H1 (cell line): ENCODE measurements at regions not wholly inside any gene's neighbourhood (a gene's known extent, or its start where the extent isn't known, plus 50 kb on each side); places are given as distances from the start of the nearest gene placed in this dataset.

Experiments
- CTCF ChIA-PET: fragments of 300-600 bp; sonication (Branson Sonifier 250); formaldehyde crosslinking; loops from one replicate; lab custom pipeline; 2021; ENCODE audit not compliant: partially characterized antibody; lab: Charles Lee
- POLR2A ChIA-PET: fragments of 300-600 bp; sonication (Branson Sonifier 250); formaldehyde crosslinking; loops from one replicate; lab custom pipeline; 2021; ENCODE audit warnings: inconsistent platforms; ENCODE audit not compliant: partially characterized antibody; lab: Charles Lee
- DNase-seq, 2 experiments: peaks; one replicate each; pipeline versions ENCODE4 v3.0.0 to v3.0.0-alpha.2; 2010 to 2022; ENCODE audit warnings: low spot score in 2 of 2, low read depth in 1 of 2, mixed read lengths in 1 of 2
- FAIRE-seq: peaks from 2 replicates; lab custom pipeline; 2011; peaks lifted over from hg19 to GRCh38; lab: Jason Lieb, UNC
- H2AFZ ChIP-seq: 2 replicates; pipeline ENCODE4 v1.8.1; 2012; ENCODE audit warnings: low read length, inconsistent platforms
- H2AK5ac ChIP-seq: 2 replicates; pipeline ENCODE4 v1.6.1; 2013; ENCODE audit warnings: low read depth, low read length
- H2BK120ac ChIP-seq: replicated peaks from 2 replicates; pipeline ENCODE3; 2013; ENCODE audit warnings: low read depth, low read length, inconsistent platforms
- H2BK12ac ChIP-seq: 2 replicates; pipeline ENCODE4 v1.6.1; 2013; ENCODE audit warnings: low read depth, low read length
- H2BK15ac ChIP-seq: 2 replicates; pipeline ENCODE4 v1.6.1; 2013; ENCODE audit warnings: low read length
- H2BK20ac ChIP-seq: 2 replicates; pipeline ENCODE4 v1.6.1; 2013; ENCODE audit warnings: low read length
- H2BK5ac ChIP-seq: 2 replicates; pipeline ENCODE4 v1.6.1; 2013; ENCODE audit warnings: low read depth, low read length
- H3K14ac ChIP-seq: 2 replicates; pipeline ENCODE4 v1.6.1; 2013; ENCODE audit warnings: inconsistent platforms; ENCODE audit not compliant: insufficient read length
- H3K18ac ChIP-seq: 2 replicates; pipeline ENCODE4 v1.6.1; 2013; ENCODE audit warnings: low read length; ENCODE audit errors: extremely low read depth
- H3K23ac ChIP-seq: 2 replicates; pipeline ENCODE4 v1.6.1; 2013; ENCODE audit warnings: inconsistent platforms; ENCODE audit not compliant: insufficient read length
- H3K23me2 ChIP-seq: 2 replicates; pipeline ENCODE4 v1.6.1; 2013; ENCODE audit warnings: low read depth, low read length
- H3K27ac ChIP-seq: 2 replicates; pipeline ENCODE4 v1.6.1; 2011; ENCODE audit warnings: low read depth, low read length, inconsistent platforms
- H3K27me3 ChIP-seq, 4 experiments: replicated peaks in 1 of 4; 1 replicate in 1 of 4; 2 replicates in 3 of 4; pipeline versions ENCODE4 v1.6.1 to v1.8.1; 2011 to 2013; ENCODE audit warnings: low read length in 3 of 4, mild to moderate bottlenecking in 3 of 4, inconsistent platforms in 2 of 4, mixed read lengths in 2 of 4, moderate library complexity in 1 of 4; ENCODE audit not compliant: control insufficient read depth in 3 of 4, insufficient read depth in 3 of 4; ENCODE audit errors: extremely low read depth in 1 of 4
- H3K36me3 ChIP-seq, 4 experiments: 2 replicates each; pipeline versions ENCODE4 v1.6.1 to v1.8.1; 2011 to 2013; ENCODE audit warnings: mild to moderate bottlenecking in 4 of 4, low read length in 3 of 4, moderate library complexity in 2 of 4, control low read depth in 1 of 4, inconsistent platforms in 1 of 4; ENCODE audit not compliant: insufficient read depth in 4 of 4, control insufficient read depth in 2 of 4
- H3K4ac ChIP-seq: replicated peaks from 2 replicates; pipeline ENCODE3; 2013; ENCODE audit warnings: low read length, low read depth, mixed read lengths, inconsistent platforms; ENCODE audit not compliant: insufficient read length
- H3K4me1 ChIP-seq, 4 experiments: replicated peaks in 1 of 4; 1 replicate in 1 of 4; 2 replicates in 3 of 4; pipeline versions ENCODE4 v1.6.1 to v1.8.1; 2011 to 2013; ENCODE audit warnings: low read length in 3 of 4, inconsistent platforms in 2 of 4, mixed read lengths in 1 of 4; ENCODE audit not compliant: insufficient read depth in 4 of 4, control insufficient read depth in 3 of 4
- H3K4me2 ChIP-seq, 2 experiments: 2 replicates each; pipeline versions ENCODE4 v1.6.1 to v1.8.1; 2011 to 2013; ENCODE audit warnings: low read depth in 2 of 2, low read length in 2 of 2, control low read depth in 1 of 2, inconsistent platforms in 1 of 2, mild to moderate bottlenecking in 1 of 2; ENCODE audit not compliant: insufficient read depth in 1 of 2
- H3K4me3 ChIP-seq, 4 experiments: fragments of 200-600, 300-600 bp in 1 of 4; sonication (generic), shearing (Covaris generic), sonication (Bioruptor Twin) in 1 of 4; 2 replicates each; pipeline versions ENCODE4 v1.5.1 to v1.8.1; 2011 to 2016; ENCODE audit warnings: low read length in 4 of 4, low read depth in 3 of 4, control low read depth in 2 of 4, inconsistent platforms in 2 of 4, mild to moderate bottlenecking in 2 of 4, mixed read lengths in 1 of 4, moderate library complexity in 1 of 4; ENCODE audit not compliant: insufficient read depth in 2 of 4; ENCODE audit errors: extremely low read depth in 1 of 4
- H3K56ac ChIP-seq: replicated peaks from 2 replicates; pipeline ENCODE3; 2013; ENCODE audit warnings: low read depth, mild to moderate bottlenecking, mixed read lengths, low read length, inconsistent platforms; ENCODE audit not compliant: insufficient read length
- H3K79me1 ChIP-seq: 2 replicates; pipeline ENCODE4 v1.6.1; 2013; ENCODE audit warnings: low read depth, low read length, control low read depth
- H3K79me2 ChIP-seq, 2 experiments: 2 replicates each; pipeline versions ENCODE4 v1.6.1 to v1.8.1; 2012 to 2013; ENCODE audit warnings: low read length in 2 of 2, mild to moderate bottlenecking in 2 of 2, inconsistent platforms in 1 of 2; ENCODE audit not compliant: insufficient read depth in 2 of 2, control insufficient read depth in 1 of 2
- H3K9ac ChIP-seq, 4 experiments: replicated peaks in 1 of 4; 1 replicate in 1 of 4; 2 replicates in 3 of 4; pipeline versions ENCODE4 v1.6.1 to v1.8.1; 2011 to 2013; ENCODE audit warnings: low read depth in 3 of 4, low read length in 3 of 4, control low read depth in 2 of 4, mild to moderate bottlenecking in 2 of 4, moderate library complexity in 2 of 4, inconsistent platforms in 1 of 4; ENCODE audit errors: extremely low read depth in 1 of 4
- H3K9me3 ChIP-seq, 2 experiments: 2 replicates each; pipeline versions ENCODE4 v1.6.1 to v1.8.1; 2012 to 2013; ENCODE audit warnings: mild to moderate bottlenecking in 2 of 2, moderate library complexity in 2 of 2, control low read depth in 1 of 2, inconsistent platforms in 1 of 2, low read depth in 1 of 2, low read length in 1 of 2, mixed read lengths in 1 of 2; ENCODE audit not compliant: insufficient read depth in 2 of 2
- H4K20me1 ChIP-seq, 2 experiments: replicated peaks in 1 of 2; 2 replicates each; pipeline versions ENCODE3 to v1.8.1; 2011 to 2013; ENCODE audit warnings: inconsistent platforms in 2 of 2, low read length in 2 of 2, mild to moderate bottlenecking in 1 of 2; ENCODE audit not compliant: insufficient read depth in 2 of 2, control insufficient read depth in 1 of 2
- H4K5ac ChIP-seq: 2 replicates; pipeline ENCODE4 v1.6.1; 2013; ENCODE audit warnings: low read length, low read depth, mixed read lengths, inconsistent platforms; ENCODE audit not compliant: insufficient read length
- H4K8ac ChIP-seq: 2 replicates; pipeline ENCODE4 v1.8.0; 2013; ENCODE audit warnings: mild to moderate bottlenecking, moderate library complexity, low read length, inconsistent platforms; ENCODE audit not compliant: insufficient read depth; ENCODE audit errors: extremely low read depth
- H4K91ac ChIP-seq: replicated peaks from 2 replicates; pipeline ENCODE3; 2013; ENCODE audit warnings: low read length, mixed read lengths, inconsistent platforms; ENCODE audit not compliant: insufficient read length
- ATF2 ChIP-seq: IDR thresholded peaks from 2 replicates; pipeline ENCODE4 v1.6.1; 2012; ENCODE audit warnings: low read length, inconsistent platforms
- EGR1 ChIP-seq: IDR thresholded peaks from 2 replicates; pipeline ENCODE4 v1.6.1; 2011; ENCODE audit warnings: low read depth, low read length, borderline replicate concordance
- MAX ChIP-seq: IDR thresholded peaks from 2 replicates; pipeline ENCODE4 v1.6.1; 2012; ENCODE audit warnings: inconsistent platforms
- TAF1 ChIP-seq: IDR thresholded peaks from 2 replicates; pipeline ENCODE4 v1.6.1; 2011; ENCODE audit warnings: mild to moderate bottlenecking, low read depth, low read length
- TEAD4 ChIP-seq: IDR thresholded peaks from 2 replicates; pipeline ENCODE4 v1.6.1; 2012; ENCODE audit warnings: low read depth, low read length, inconsistent platforms, mixed read lengths
- WGBS, 2 experiments: shearing (Covaris generic) in 1 of 2; methylation state at CpG; one replicate each; pipeline versions ENCODE4 v1.1.6 to v1.1.7; 2013 to 2015; ENCODE audit warnings: low lambda C conversion rate in 2 of 2, mixed read lengths in 2 of 2, inconsistent platforms in 1 of 2, low coverage in 1 of 2, missing lambda C conversion rate in 1 of 2; ENCODE audit not compliant: insufficient replicate concordance in 2 of 2, insufficient coverage in 1 of 2, insufficient read length in 1 of 2; ENCODE audit errors: extremely low coverage in 1 of 2, missing lambda C conversion rate in 1 of 2; 5-methylcytosine and 5-hydroxymethylcytosine counted together

GRCh38 chr12:13383379-13383778 lies 186.9 kb downstream of the EMP1 start:
- H2AFZ ChIP-seq = no peak overlapping the region
- POLR2A ChIA-PET = interaction anchor here (0.8 kb wide), 1 partner anchor 11 kb away, joined by 3 read pairs; no protein-coding TSS in a partner anchor
- H3K18ac ChIP-seq = no peak overlapping the region
- peaks cover 1% of the 10 kb centered on the region; the same call in 1 of the 2 replicates for H3K23me2 ChIP-seq
- H3K4me2 ChIP-seq = no peak overlapping the region
- no peak overlapping the region for H3K14ac ChIP-seq
- no peaks in the 10 kb centered on the region; a peak in 1 of 7 replicates for H3K27me3 ChIP-seq
- H3K4ac ChIP-seq = no peak overlapping the region
- H4K5ac ChIP-seq = no peak overlapping the region
- no peak overlapping the region for H3K9ac ChIP-seq
- no peaks in the 10 kb centered on the region for H3K79me2 ChIP-seq
- H2BK12ac ChIP-seq = no peak overlapping the region
- DNase-seq = peak in 1 of 2 experiments; percentile 14
- no peaks in the 10 kb centered on the region for H4K20me1 ChIP-seq
- H4K8ac ChIP-seq = no peak overlapping the region
- H3K56ac ChIP-seq = no peak overlapping the region
- WGBS, 2 experiments = 90% methylated on average over 3 of the region's 3 CpGs; no CpG with 5 or more reads in 1 of the 2 experiments
- H2BK5ac ChIP-seq = no peak overlapping the region
- no peak overlapping the region for H2AK5ac ChIP-seq
- CTCF ChIA-PET = interaction anchor here (1.4 kb wide), 1 partner anchor 38 kb away, joined by 4 read pairs; no protein-coding TSS in a partner anchor
- H2BK120ac ChIP-seq = no peak overlapping the region
- no peak overlapping the region for H3K23ac ChIP-seq
- H3K36me3 ChIP-seq = no peaks in the 10 kb centered on the region
- no peak overlapping the region for H4K91ac ChIP-seq
- H3K4me3 ChIP-seq = no peak overlapping the region
- no peak for FAIRE-seq
- H3K9me3 ChIP-seq = no peaks in the 10 kb centered on the region
- no peak overlapping the region for H3K27ac ChIP-seq
- H3K79me1 ChIP-seq = no peaks in the 10 kb centered on the region
- H2BK20ac ChIP-seq = no peak overlapping the region
- no peak overlapping the region for H2BK15ac ChIP-seq
- no peaks in the 10 kb centered on the region for H3K4me1 ChIP-seq
- TF ChIP-seq EGR1 = no peak
- no peak for TF ChIP-seq TEAD4
- TF ChIP-seq MAX = no peak
- TF ChIP-seq ATF2 = no peak
- no peak for TF ChIP-seq TAF1
